ENCODE measurements at regions not wholly inside any gene's neighbourhood (a gene's known extent, or its start where the extent isn't known, plus 50 kb on each side); places are given as distances from the start of the nearest gene placed in this dataset.

DNA sequence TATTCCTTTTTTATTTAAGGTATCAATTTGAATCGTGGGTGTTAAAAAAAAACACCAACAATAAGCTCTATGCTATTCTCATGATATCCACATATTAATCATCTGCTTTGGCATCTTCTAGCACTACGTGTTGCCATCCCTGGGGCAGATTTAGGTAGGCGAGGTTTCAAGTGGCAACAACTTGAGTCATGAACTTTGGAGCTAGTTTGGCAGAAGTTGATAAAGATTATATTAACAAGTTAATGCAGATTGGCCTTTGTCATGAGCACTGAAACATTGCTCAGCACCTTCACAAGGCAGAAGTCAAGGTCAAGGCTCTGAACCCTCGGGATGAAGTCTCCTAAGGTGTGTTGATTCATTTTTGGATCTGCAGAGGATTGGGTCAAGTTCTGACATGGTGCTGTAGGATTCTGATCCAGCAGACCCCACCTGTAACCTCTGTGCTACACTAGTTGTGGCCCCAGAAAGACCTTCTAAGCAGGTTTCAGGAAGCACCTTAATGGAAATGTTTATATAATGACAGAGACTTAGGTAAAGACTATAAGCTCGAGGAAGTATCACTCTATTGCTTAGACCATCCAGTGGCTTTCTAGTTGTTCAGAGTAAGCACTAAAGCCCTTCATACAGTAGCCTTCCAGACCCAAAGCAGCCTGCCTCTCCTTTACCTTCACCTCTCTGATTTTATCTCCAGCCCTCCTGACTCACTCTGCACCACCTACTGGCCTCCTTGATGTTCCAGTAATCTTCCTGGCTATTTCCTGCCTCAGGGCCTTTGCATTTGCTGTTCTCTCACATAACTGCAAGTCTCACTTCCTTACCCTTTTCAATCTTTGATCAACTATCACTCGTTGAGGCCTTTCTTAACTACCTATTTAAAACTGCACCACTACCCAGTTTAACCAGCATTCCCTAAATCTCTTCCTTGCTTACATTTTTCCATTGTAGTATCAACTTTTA lies 117.0 kb upstream of the SLC4A4 start:
- no TSS peak for BruUV-seq (replicated peaks)
- DNase-seq (ENCODE audit: low read depth, low spot score) (no peak), FAIRE-seq (no peak)
- no peak overlapping the region for H3K4me2 ChIP-seq (ENCODE audit: insufficient read depth, low read length)
- no peaks in the 10 kb centered on the region for H3K79me2 ChIP-seq (ENCODE audit: control insufficient read depth, insufficient read depth, low read length)
- no peaks in the 10 kb centered on the region for H3K4me1 ChIP-seq (ENCODE audit: control insufficient read depth, extremely low read depth, insufficient read depth, low read length)
- intact Hi-C loops (cut with micrococcal nuclease) (no loop called here), dilution Hi-C loops (cut with MboI; ENCODE audit: extremely low pct_ligation_motif_present, low sequenced_read_pairs) (no loop called here)
- H2AFZ ChIP-seq (ENCODE audit: low read depth, low read length), result no peak overlapping the region
- H3K9ac ChIP-seq (replicated peaks; ENCODE audit: extremely low read depth, insufficient read depth, low read length), result no peak overlapping the region
- no peaks in the 10 kb centered on the region for H3K9me3 ChIP-seq (replicated peaks; ENCODE audit: control insufficient read depth, insufficient read depth, low read length)
- no peaks in the 10 kb centered on the region for H4K20me1 ChIP-seq (replicated peaks; ENCODE audit: control insufficient read depth, extremely low read depth, insufficient read depth, low read length)
- no peak overlapping the region for H3K27ac ChIP-seq (ENCODE audit: insufficient read depth, low read depth, low read length)
- TF ChIP-seq EZH2 (IDR thresholded peaks at IDR 0.05; ENCODE audit: borderline replicate concordance, low read depth, low read length, severe bottlenecking), result no peak
- TF ChIP-seq, protein P1, sequence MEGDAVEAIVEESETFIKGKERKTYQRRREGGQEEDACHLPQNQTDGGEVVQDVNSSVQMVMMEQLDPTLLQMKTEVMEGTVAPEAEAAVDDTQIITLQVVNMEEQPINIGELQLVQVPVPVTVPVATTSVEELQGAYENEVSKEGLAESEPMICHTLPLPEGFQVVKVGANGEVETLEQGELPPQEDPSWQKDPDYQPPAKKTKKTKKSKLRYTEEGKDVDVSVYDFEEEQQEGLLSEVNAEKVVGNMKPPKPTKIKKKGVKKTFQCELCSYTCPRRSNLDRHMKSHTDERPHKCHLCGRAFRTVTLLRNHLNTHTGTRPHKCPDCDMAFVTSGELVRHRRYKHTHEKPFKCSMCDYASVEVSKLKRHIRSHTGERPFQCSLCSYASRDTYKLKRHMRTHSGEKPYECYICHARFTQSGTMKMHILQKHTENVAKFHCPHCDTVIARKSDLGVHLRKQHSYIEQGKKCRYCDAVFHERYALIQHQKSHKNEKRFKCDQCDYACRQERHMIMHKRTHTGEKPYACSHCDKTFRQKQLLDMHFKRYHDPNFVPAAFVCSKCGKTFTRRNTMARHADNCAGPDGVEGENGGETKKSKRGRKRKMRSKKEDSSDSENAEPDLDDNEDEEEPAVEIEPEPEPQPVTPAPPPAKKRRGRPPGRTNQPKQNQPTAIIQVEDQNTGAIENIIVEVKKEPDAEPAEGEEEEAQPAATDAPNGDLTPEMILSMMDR (IDR thresholded peaks at IDR 0.05; ENCODE audit: extremely low read depth in 1 of 2, insufficient read depth in 1 of 2, low read depth in 1 of 2, low read length in 2 of 2), result no peak
- TF ChIP-seq MYC (IDR thresholded peaks at IDR 0.05; ENCODE audit: low read depth, low read length), result no peak
- TF ChIP-seq, protein P2, sequence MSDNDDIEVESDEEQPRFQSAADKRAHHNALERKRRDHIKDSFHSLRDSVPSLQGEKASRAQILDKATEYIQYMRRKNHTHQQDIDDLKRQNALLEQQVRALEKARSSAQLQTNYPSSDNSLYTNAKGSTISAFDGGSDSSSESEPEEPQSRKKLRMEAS (IDR thresholded peaks at IDR 0.05; ENCODE audit: insufficient read depth, insufficient read length), result no peak
- TF ChIP-seq POLR2A (IDR thresholded peaks at IDR 0.05; ENCODE audit: low read depth, low read length), result no peak
- no peak for TF ChIP-seq POLR2AphosphoS5 (IDR thresholded peaks at IDR 0.05; ENCODE audit: insufficient read depth, low read depth, low read length)
- TF ChIP-seq JUN (IDR thresholded peaks at IDR 0.05; ENCODE audit: borderline replicate concordance, insufficient read depth, insufficient read length, low read depth), result no peak
- POLR2A ChIA-PET, result no interaction called here
- H3K36me3 ChIP-seq (ENCODE audit: control insufficient read depth in 2 of 2, extremely low read depth in 1 of 2, insufficient read depth in 2 of 2, low read length in 2 of 2), result no peaks in the 10 kb centered on the region
- H3K4me3 ChIP-seq (replicated peaks in 1 of 3; ENCODE audit: insufficient read depth in 1 of 3, low read depth in 1 of 3, low read length in 3 of 3), result no peak overlapping the region
- no peaks in the 10 kb centered on the region for H3K27me3 ChIP-seq (ENCODE audit: control insufficient read depth in 2 of 2, insufficient read depth in 2 of 2, low read length in 2 of 2)
- H3K9me1 ChIP-seq (replicated peaks; ENCODE audit: control insufficient read depth, extremely low read depth, insufficient read depth, low read length), result no peaks in the 10 kb centered on the region
- CTCF ChIA-PET, result no interaction called here

Data from endothelial cell of umbilical vein (primary cell).